A549 (cell line): ENCODE measurements at regions not wholly inside any gene's neighbourhood (a gene's known extent, or its start where the extent isn't known, plus 50 kb on each side); places are given as distances from the start of the nearest gene placed in this dataset.

Experiments used
- CTCF ChIP-seq: fragments of >200 bp; sonication (Bioruptor Twin); formaldehyde crosslinking; IDR thresholded peaks from 3 replicates; pipeline ENCODE4 v1.5.1; 2016
- POLR2A ChIP-seq: IDR thresholded peaks from 2 replicates; pipeline ENCODE4 v1.6.1; 2012; ENCODE audit warnings: mild to moderate bottlenecking, low read length
- RAD21 ChIP-seq, 2 experiments: fragments of >200 bp in 1 of 2; sonication (Bioruptor Twin) in 1 of 2; formaldehyde crosslinking in 1 of 2; IDR thresholded peaks in 1 of 2; conservative IDR thresholded peaks in 1 of 2; 2 replicates in 1 of 2; 3 replicates in 1 of 2; pipeline ENCODE4 v1.6.1; 2012 to 2018; ENCODE audit warnings: inconsistent platforms in 1 of 2
- SREBF2 ChIP-seq: fragments of 450-650 bp; IDR thresholded peaks from 2 replicates; pipeline ENCODE4 v1.6.1; 2014; ENCODE audit warnings: mild to moderate bottlenecking, moderate library complexity
- USF2 ChIP-seq: fragments of 450-650 bp; IDR thresholded peaks from 2 replicates; pipeline ENCODE4 v1.6.1; 2014; ENCODE audit warnings: antibody characterized with exemption

- TF ChIP-seq POLR2A (no peak), USF2 (no peak), CTCF (no peak), SREBF2 (no peak), RAD21 (conservative IDR thresholded peaks at IDR 0.05 in 1 of 2, IDR thresholded peaks at IDR 0.05 in 1 of 2) (no peak)
Measured at GRCh38 chr12:17809206-17809605, 280.8 kb downstream of the RERGL start.
